IMR-90 (cell line): ENCODE measurements at regions not wholly inside any gene's neighbourhood (a gene's known extent, or its start where the extent isn't known, plus 50 kb on each side); places are given as distances from the start of the nearest gene placed in this dataset.

ENCODE experiments used
- ATAC-seq: fragments of 200-7000 bp; cut with Tn5 transposase; 2 replicates; pipeline ENCODE4 v1.9.1; 2020; ENCODE audit warnings: low read depth, mild to moderate bottlenecking, moderate library complexity
- BruUV-seq: library from RNA; stranded (reverse); fragments of 400-500 nt; replicated peaks from 2 replicates; lab custom pipeline; 2021; lab: Mats Ljungman, UMichigan
- CTCF ChIA-PET: fragments of 300-600 bp; formaldehyde crosslinking; extraction: SDS; loops from one replicate; lab custom pipeline; 2021; ENCODE audit warnings: antibody characterized with exemption; lab: Yijun Ruan, JAX
- POLR2A ChIA-PET: fragments of 300-600 bp; sonication (Branson Sonifier 250); formaldehyde crosslinking; loops from one replicate; lab custom pipeline; 2022; ENCODE audit warnings: antibody characterized with exemption; ENCODE audit not compliant: unreplicated experiment; lab: Charles Lee
- DNase-seq: peaks from one replicate; pipeline ENCODE4 v3.0.0; 2013
- H2AFZ ChIP-seq: replicated peaks from 2 replicates; pipeline ENCODE3; 2013; ENCODE audit warnings: low read length, mild to moderate bottlenecking; ENCODE audit not compliant: poor library complexity
- H2AK5ac ChIP-seq: 2 replicates; pipeline ENCODE4 v1.6.1; 2013; ENCODE audit warnings: low read depth, low read length, inconsistent platforms
- H2AK9ac ChIP-seq: replicated peaks from 2 replicates; pipeline ENCODE3; 2013; ENCODE audit warnings: mild to moderate bottlenecking, low read depth, low read length, moderate library complexity; ENCODE audit not compliant: poor library complexity
- H2BK120ac ChIP-seq: 2 replicates; pipeline ENCODE4 v1.6.1; 2013; ENCODE audit warnings: low read depth, low read length, inconsistent platforms
- H2BK15ac ChIP-seq: 3 replicates; pipeline ENCODE4 v1.6.1; 2013; ENCODE audit warnings: low read depth, low read length, inconsistent platforms
- H2BK20ac ChIP-seq: 2 replicates; pipeline ENCODE4 v1.6.1; 2013; ENCODE audit warnings: low read depth, mild to moderate bottlenecking, inconsistent platforms, low read length, moderate library complexity
- H2BK5ac ChIP-seq: 2 replicates; pipeline ENCODE4 v1.6.1; 2013; ENCODE audit warnings: mild to moderate bottlenecking, low read depth, low read length, inconsistent platforms; ENCODE audit not compliant: poor library complexity, severe bottlenecking
- H3K14ac ChIP-seq: replicated peaks from 2 replicates; pipeline ENCODE4 v1.6.1; 2013; ENCODE audit warnings: low read depth, low read length, inconsistent platforms
- H3K18ac ChIP-seq: 2 replicates; pipeline ENCODE4 v1.6.1; 2013; ENCODE audit warnings: low read depth, low read length, control low read depth
- H3K23ac ChIP-seq: 2 replicates; pipeline ENCODE4 v1.6.1; 2013; ENCODE audit warnings: low read depth, low read length, inconsistent platforms
- H3K27ac ChIP-seq: 2 replicates; pipeline ENCODE4 v1.5.1; 2013; ENCODE audit warnings: mild to moderate bottlenecking, control low read depth, low read length; ENCODE audit not compliant: insufficient read depth
- H3K27me3 ChIP-seq: 2 replicates; pipeline ENCODE4 v1.6.1; 2013; ENCODE audit warnings: low read length; ENCODE audit not compliant: control insufficient read depth, insufficient read depth
- H3K36me3 ChIP-seq: 2 replicates; pipeline ENCODE4 v1.6.1; 2013; ENCODE audit warnings: low read length, mixed read lengths; ENCODE audit not compliant: control insufficient read depth, insufficient read depth
- H3K4ac ChIP-seq: 2 replicates; pipeline ENCODE4 v1.6.1; 2013; ENCODE audit warnings: low read depth, low read length, inconsistent platforms
- H3K4me1 ChIP-seq: 2 replicates; pipeline ENCODE4 v1.6.1; 2013; ENCODE audit warnings: low read length, mixed read lengths; ENCODE audit not compliant: control insufficient read depth, insufficient read depth
- H3K4me2 ChIP-seq: 2 replicates; pipeline ENCODE4 v1.6.1; 2013; ENCODE audit warnings: low read depth, mild to moderate bottlenecking, control low read depth, low read length, moderate library complexity
- H3K4me3 ChIP-seq: 2 replicates; pipeline ENCODE4 v1.5.1; 2013; ENCODE audit warnings: low read depth, mild to moderate bottlenecking, control low read depth, low read length, moderate library complexity; ENCODE audit not compliant: insufficient read depth
- H3K56ac ChIP-seq: 2 replicates; pipeline ENCODE4 v1.6.1; 2013; ENCODE audit warnings: low read length, inconsistent platforms; ENCODE audit not compliant: insufficient read depth; ENCODE audit errors: extremely low read depth
- H3K79me1 ChIP-seq, 2 experiments: 2 replicates each; pipeline ENCODE4 v1.6.1; 2013; ENCODE audit warnings: low read length in 2 of 2, inconsistent platforms in 1 of 2, low read depth in 1 of 2
- H3K9ac ChIP-seq: 2 replicates; pipeline ENCODE4 v1.6.1; 2013; ENCODE audit warnings: low read depth, low read length, control low read depth
- H3K9me1 ChIP-seq: 2 replicates; pipeline ENCODE4 v1.6.1; 2013; ENCODE audit warnings: low read length, inconsistent platforms; ENCODE audit not compliant: insufficient read depth
- H3K9me3 ChIP-seq: 2 replicates; pipeline ENCODE4 v1.6.1; 2013; ENCODE audit warnings: low read length; ENCODE audit not compliant: control insufficient read depth, insufficient read depth
- H4K20me1 ChIP-seq: 2 replicates; pipeline ENCODE4 v1.6.1; 2013; ENCODE audit warnings: low read length, inconsistent platforms; ENCODE audit not compliant: insufficient read depth
- H4K5ac ChIP-seq: 2 replicates; pipeline ENCODE4 v1.6.1; 2013; ENCODE audit warnings: mild to moderate bottlenecking, low read depth, low read length, control low read depth
- H4K8ac ChIP-seq, 2 experiments: 2 replicates each; pipeline ENCODE4 v1.6.1; 2013; ENCODE audit warnings: low read depth in 2 of 2, low read length in 2 of 2, control low read depth in 1 of 2, inconsistent platforms in 1 of 2
- H4K91ac ChIP-seq: 2 replicates; pipeline ENCODE4 v1.6.1; 2013; ENCODE audit warnings: low read depth, low read length, inconsistent platforms; ENCODE audit not compliant: insufficient read depth
- CEBPB ChIP-seq: IDR thresholded peaks from 2 replicates; pipeline ENCODE4 v1.6.1; 2012; ENCODE audit warnings: low read depth, low read length, improper control_type of control experiment
- CHD1 ChIP-seq: IDR thresholded peaks from 2 replicates; pipeline ENCODE4 v1.6.1; 2012; ENCODE audit warnings: low read depth, low read length, improper control_type of control experiment
- ELK1 ChIP-seq: fragments of 150-350 bp; IDR thresholded peaks from 2 replicates; pipeline ENCODE4 v1.6.1; 2016; ENCODE audit warnings: low read depth, mild to moderate bottlenecking, low read length, moderate library complexity, borderline replicate concordance
- WGBS, 2 experiments: methylation state at CpG; one replicate each; pipeline versions ENCODE4 v1.1.5 to v1.1.7; 2013; ENCODE audit warnings: missing lambda C conversion rate in 2 of 2; ENCODE audit not compliant: insufficient read length in 1 of 2; ENCODE audit errors: extremely low coverage in 2 of 2; 5-methylcytosine and 5-hydroxymethylcytosine counted together
- dilution Hi-C: fragments of 300-500 bp; cut with HindIII; formaldehyde crosslinking; loops from one replicate; pipeline ENCODE4 v1.14.3; 2018; ENCODE audit warnings: low sequenced_read_pairs; ENCODE audit not compliant: unreplicated experiment
- in situ Hi-C: fragments of 300-500 bp; cut with MboI; formaldehyde crosslinking; loops from 3 replicates; pipeline ENCODE4 v1.14.3; 2019; ENCODE audit warnings: low sequenced_read_pairs, inconsistent platforms, mixed read lengths
- intact Hi-C: fragments of 100-400 bp; cut with micrococcal nuclease; formaldehyde crosslinking; loops from 2 replicates; pipeline ENCODE4 v1.10.0; 2022

GRCh38 chr5:52517667-52518066, 270.0 kb upstream of the ITGA1 start:
- Histone ChIP-seq H3K23ac (no peak overlapping the region), H2BK15ac (no peak overlapping the region), H2AK5ac (no peak overlapping the region), H3K9me3 (no peaks in the 10 kb centered on the region), H2BK5ac (no peak overlapping the region), H3K56ac (no peak overlapping the region), H2BK20ac (no peak overlapping the region), H3K4me3 (no peak overlapping the region), H4K91ac (no peak overlapping the region), H3K27ac (no peak overlapping the region), H3K4me1 (no peaks in the 10 kb centered on the region), H2AK9ac (no peak overlapping the region), H3K79me1 (no peaks in the 10 kb centered on the region), H3K4me2 (no peak overlapping the region), H2AFZ (no peak overlapping the region), H3K36me3 (no peaks in the 10 kb centered on the region), H3K9me1 (no peaks in the 10 kb centered on the region), H3K14ac (no peak overlapping the region), H3K9ac (no peak overlapping the region), H4K8ac (no peak overlapping the region), H3K27me3 (no peaks in the 10 kb centered on the region), H4K20me1 (no peaks in the 10 kb centered on the region), H3K4ac (no peak overlapping the region), H4K5ac (no peak overlapping the region), H3K18ac (no peak overlapping the region), H2BK120ac (no peak overlapping the region)
- ChIA-PET CTCF (no interaction called here), POLR2A (no interaction called here)
- DNase-seq, result no peak
- in situ Hi-C loops, result no loop called here
- intact Hi-C loops, result no loop called here
- dilution Hi-C loops, result no loop called here
- BruUV-seq, result no TSS peak
- no peak for ATAC-seq
- TF ChIP-seq ELK1 (no peak), CEBPB (no peak), CHD1 (no peak)
- WGBS, 2 experiments, result 82% methylated on average over 9 of the region's 18 CpGs; no CpG with 5 or more reads in 1 of the 2 experiments
